ENCODE measurements at regions not wholly inside any gene's neighbourhood (a gene's known extent, or its start where the extent isn't known, plus 50 kb on each side); places are given as distances from the start of the nearest gene placed in this dataset.

DNA sequence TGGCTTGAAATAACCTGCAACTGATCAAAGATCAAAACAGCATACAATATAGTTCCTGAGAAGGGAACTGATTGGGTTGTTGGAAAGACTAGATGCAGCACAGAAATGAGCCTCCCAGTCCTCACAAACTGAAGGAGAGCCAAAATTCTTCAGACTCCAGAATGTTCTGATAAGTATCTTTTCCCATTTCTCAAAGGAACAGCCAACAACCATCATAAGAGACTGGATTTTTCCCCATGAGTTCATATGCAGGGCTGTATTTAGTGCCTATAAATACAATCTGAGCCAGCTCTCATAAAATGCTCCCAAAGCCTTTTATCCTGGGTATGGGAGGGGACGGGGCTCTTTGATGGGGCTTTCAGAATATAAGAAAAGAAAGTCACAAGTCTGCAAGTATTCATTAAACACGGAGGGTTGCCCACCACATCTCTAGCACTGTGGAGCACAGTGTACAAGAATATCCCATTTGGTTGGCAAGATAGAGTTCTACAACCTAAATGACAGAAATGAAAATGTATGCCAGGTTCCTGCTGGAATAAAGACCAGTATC is 50.7 kb upstream of the LYVE1 start:
- Histone ChIP-seq H3K27me3 (ENCODE audit: insufficient read depth) (no peaks in the 10 kb centered on the region), H3K27ac (ENCODE audit: low read depth in 2 of 2, low read length in 1 of 2) (no peak overlapping the region), H3K9ac (no peak overlapping the region), H3K9me2 (no peaks in the 10 kb centered on the region), H3K36me3 (replicated peaks in 1 of 2; ENCODE audit: control insufficient read depth in 1 of 2, insufficient read depth in 2 of 2, low read length in 1 of 2) (no peaks in the 10 kb centered on the region), H3K4me3 (ENCODE audit: low read depth in 2 of 2, low read length in 1 of 2) (no peak overlapping the region), H4K20me1 (ENCODE audit: insufficient read depth) (no peaks in the 10 kb centered on the region), H2AFZ (ENCODE audit: low read depth) (no peak overlapping the region), H3K4me2 (no peak overlapping the region), H3F3A (replicated peaks; ENCODE audit: insufficient read depth) (no peaks in the 10 kb centered on the region), H3K9me3 (no peaks in the 10 kb centered on the region), H3K79me2 (ENCODE audit: insufficient read depth) (no peaks in the 10 kb centered on the region), H3K4me1 (ENCODE audit: control insufficient read depth in 1 of 2, insufficient read depth in 2 of 2, low read depth in 1 of 2, low read length in 1 of 2) (no peaks in the 10 kb centered on the region; a peak in 1 of 4 replicates)
- WGBS (ENCODE audit: low lambda C conversion rate): 75% methylated on average over 2 of the region's 2 CpGs
- CTCF ChIA-PET: no interaction called here
- POLR2A ChIA-PET: no interaction called here
- DNase-seq: no peak
- TF ChIP-seq RXRA (IDR thresholded peaks at IDR 0.05; ENCODE audit: borderline replicate concordance, low read depth) (no peak), FOXJ3 (CRISPR knock-in tag; IDR thresholded peaks at IDR 0.05) (no peak), YY1 (IDR thresholded peaks at IDR 0.05; ENCODE audit: low read depth) (no peak)

DNA sequence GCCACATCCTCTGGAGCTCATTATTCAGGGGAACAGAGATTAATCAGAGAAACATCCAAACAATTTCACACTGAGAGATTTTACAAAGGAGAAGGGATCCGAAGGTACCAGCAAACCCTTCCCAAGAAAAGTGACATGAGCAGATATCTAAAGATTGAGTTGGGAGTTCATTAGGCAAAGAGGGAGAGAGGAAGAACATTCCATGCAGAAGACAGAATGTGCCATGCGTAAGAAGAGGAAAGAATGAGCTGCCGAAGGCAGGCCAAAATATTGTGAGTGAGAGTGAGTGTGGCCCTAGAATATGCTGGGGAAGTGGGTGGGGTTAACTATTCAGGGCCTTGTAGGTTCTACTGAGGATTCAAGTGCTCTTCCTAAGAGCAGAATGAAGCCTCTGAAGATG is 50.0 kb upstream of the LYVE1 start:
- Histone ChIP-seq H3K79me2 (ENCODE audit: insufficient read depth) (no peaks in the 10 kb centered on the region), H3K36me3 (replicated peaks in 1 of 2; ENCODE audit: control insufficient read depth in 1 of 2, insufficient read depth in 2 of 2, low read length in 1 of 2) (no peaks in the 10 kb centered on the region), H3K4me3 (ENCODE audit: low read depth in 2 of 2, low read length in 1 of 2) (no peak overlapping the region), H3K27ac (ENCODE audit: low read depth in 2 of 2, low read length in 1 of 2) (no peak overlapping the region), H3K4me1 (ENCODE audit: control insufficient read depth in 1 of 2, insufficient read depth in 2 of 2, low read depth in 1 of 2, low read length in 1 of 2) (no peaks in the 10 kb centered on the region; a peak in 1 of 4 replicates), H3K9ac (no peak overlapping the region), H3K9me3 (no peaks in the 10 kb centered on the region), H3K9me2 (no peaks in the 10 kb centered on the region), H2AFZ (ENCODE audit: low read depth) (no peak overlapping the region), H3F3A (replicated peaks; ENCODE audit: insufficient read depth) (no peaks in the 10 kb centered on the region), H3K4me2 (no peak overlapping the region), H4K20me1 (ENCODE audit: insufficient read depth) (no peaks in the 10 kb centered on the region), H3K27me3 (ENCODE audit: insufficient read depth) (no peaks in the 10 kb centered on the region)
- POLR2A ChIA-PET: no interaction called here
- CTCF ChIA-PET: interaction anchor here (1.3 kb wide), 1 partner anchor 8 kb away, joined by 4 read pairs; no protein-coding TSS in a partner anchor
- TF ChIP-seq, protein P1, sequence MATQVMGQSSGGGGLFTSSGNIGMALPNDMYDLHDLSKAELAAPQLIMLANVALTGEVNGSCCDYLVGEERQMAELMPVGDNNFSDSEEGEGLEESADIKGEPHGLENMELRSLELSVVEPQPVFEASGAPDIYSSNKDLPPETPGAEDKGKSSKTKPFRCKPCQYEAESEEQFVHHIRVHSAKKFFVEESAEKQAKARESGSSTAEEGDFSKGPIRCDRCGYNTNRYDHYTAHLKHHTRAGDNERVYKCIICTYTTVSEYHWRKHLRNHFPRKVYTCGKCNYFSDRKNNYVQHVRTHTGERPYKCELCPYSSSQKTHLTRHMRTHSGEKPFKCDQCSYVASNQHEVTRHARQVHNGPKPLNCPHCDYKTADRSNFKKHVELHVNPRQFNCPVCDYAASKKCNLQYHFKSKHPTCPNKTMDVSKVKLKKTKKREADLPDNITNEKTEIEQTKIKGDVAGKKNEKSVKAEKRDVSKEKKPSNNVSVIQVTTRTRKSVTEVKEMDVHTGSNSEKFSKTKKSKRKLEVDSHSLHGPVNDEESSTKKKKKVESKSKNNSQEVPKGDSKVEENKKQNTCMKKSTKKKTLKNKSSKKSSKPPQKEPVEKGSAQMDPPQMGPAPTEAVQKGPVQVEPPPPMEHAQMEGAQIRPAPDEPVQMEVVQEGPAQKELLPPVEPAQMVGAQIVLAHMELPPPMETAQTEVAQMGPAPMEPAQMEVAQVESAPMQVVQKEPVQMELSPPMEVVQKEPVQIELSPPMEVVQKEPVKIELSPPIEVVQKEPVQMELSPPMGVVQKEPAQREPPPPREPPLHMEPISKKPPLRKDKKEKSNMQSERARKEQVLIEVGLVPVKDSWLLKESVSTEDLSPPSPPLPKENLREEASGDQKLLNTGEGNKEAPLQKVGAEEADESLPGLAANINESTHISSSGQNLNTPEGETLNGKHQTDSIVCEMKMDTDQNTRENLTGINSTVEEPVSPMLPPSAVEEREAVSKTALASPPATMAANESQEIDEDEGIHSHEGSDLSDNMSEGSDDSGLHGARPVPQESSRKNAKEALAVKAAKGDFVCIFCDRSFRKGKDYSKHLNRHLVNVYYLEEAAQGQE (IDR thresholded peaks at IDR 0.05; ENCODE audit: low read depth, low read length): no peak
- TF ChIP-seq RAD21 (IDR thresholded peaks at IDR 0.05; ENCODE audit: low read length) (no peak), EP300 (IDR thresholded peaks at IDR 0.05; ENCODE audit: borderline replicate concordance in 1 of 2, low read depth in 1 of 2, low read length in 1 of 2) (no peak), FOSL2 (IDR thresholded peaks at IDR 0.05; ENCODE audit: borderline replicate concordance, low read depth) (no peak), NFIC (IDR thresholded peaks at IDR 0.05; ENCODE audit: borderline replicate concordance) (no peak), RFX5 (IDR thresholded peaks at IDR 0.05; ENCODE audit: low read length) (no peak), FOXJ3 (CRISPR knock-in tag; IDR thresholded peaks at IDR 0.05) (no peak), MXI1 (IDR thresholded peaks at IDR 0.05; ENCODE audit: low read depth, low read length) (no peak), POLR2AphosphoS5 (IDR thresholded peaks at IDR 0.05; ENCODE audit: low read depth, low read length) (no peak), YY1 (IDR thresholded peaks at IDR 0.05; ENCODE audit: low read depth) (no peak), RCOR1 (IDR thresholded peaks at IDR 0.05; ENCODE audit: low read length) (no peak), ELF1 (IDR thresholded peaks at IDR 0.05) (no peak), TEAD4 (IDR thresholded peaks at IDR 0.05; ENCODE audit: borderline replicate concordance, insufficient read depth) (no peak), FOXM1 (IDR thresholded peaks at IDR 0.05; ENCODE audit: low read depth) (no peak)
- TF ChIP-seq, protein P2, sequence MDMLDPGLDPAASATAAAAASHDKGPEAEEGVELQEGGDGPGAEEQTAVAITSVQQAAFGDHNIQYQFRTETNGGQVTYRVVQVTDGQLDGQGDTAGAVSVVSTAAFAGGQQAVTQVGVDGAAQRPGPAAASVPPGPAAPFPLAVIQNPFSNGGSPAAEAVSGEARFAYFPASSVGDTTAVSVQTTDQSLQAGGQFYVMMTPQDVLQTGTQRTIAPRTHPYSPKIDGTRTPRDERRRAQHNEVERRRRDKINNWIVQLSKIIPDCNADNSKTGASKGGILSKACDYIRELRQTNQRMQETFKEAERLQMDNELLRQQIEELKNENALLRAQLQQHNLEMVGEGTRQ (IDR thresholded peaks at IDR 0.05; ENCODE audit: borderline replicate concordance, low read depth, low read length): no peak
- WGBS (ENCODE audit: low lambda C conversion rate): 86% methylated on average over 3 of the region's 3 CpGs
- no peak for DNase-seq
